AG04450 (cell line): ENCODE measurements at regions not wholly inside any gene's neighbourhood (a gene's known extent, or its start where the extent isn't known, plus 50 kb on each side); places are given as distances from the start of the nearest gene placed in this dataset.

Experiments
- CTCF ChIA-PET: fragments of 300-600, 350-600 bp; formaldehyde crosslinking; extraction: SDS; loops from one replicate; lab custom pipeline; 2022; ENCODE audit warnings: antibody characterized with exemption, inconsistent platforms; lab: Charles Lee
- POLR2A ChIA-PET: fragments of 350-600 bp; formaldehyde crosslinking; extraction: SDS; loops from one replicate; lab custom pipeline; 2021; ENCODE audit warnings: antibody characterized with exemption, inconsistent platforms; lab: Yijun Ruan, JAX
- DNase-seq: peaks from one replicate; pipeline ENCODE4 v3.0.0-alpha.2; 2011; ENCODE audit warnings: low read depth, low spot score
- H3K27ac ChIP-seq: one replicate; pipeline ENCODE4 v1.5.1; 2012; ENCODE audit warnings: low read depth, low read length, control low read depth
- H3K27me3 ChIP-seq: one replicate; pipeline ENCODE4 v1.6.0; 2012; ENCODE audit warnings: low read length; ENCODE audit not compliant: control insufficient read depth, insufficient read depth
- H3K4me3 ChIP-seq: 2 replicates; pipeline ENCODE4 v1.5.1; 2011; ENCODE audit warnings: mild to moderate bottlenecking, low read depth, low read length, control low read depth
- H3K9me3 ChIP-seq: 2 replicates; pipeline ENCODE4 v1.5.1; 2012; ENCODE audit warnings: low read length; ENCODE audit not compliant: control insufficient read depth, insufficient read depth
- TF ChIP-seq, protein P1 (sequence below): IDR thresholded peaks from 2 replicates; pipeline ENCODE4 v1.5.1; 2011; ENCODE audit warnings: low read depth, low read length, control low read depth, inconsistent platforms

DNA sequence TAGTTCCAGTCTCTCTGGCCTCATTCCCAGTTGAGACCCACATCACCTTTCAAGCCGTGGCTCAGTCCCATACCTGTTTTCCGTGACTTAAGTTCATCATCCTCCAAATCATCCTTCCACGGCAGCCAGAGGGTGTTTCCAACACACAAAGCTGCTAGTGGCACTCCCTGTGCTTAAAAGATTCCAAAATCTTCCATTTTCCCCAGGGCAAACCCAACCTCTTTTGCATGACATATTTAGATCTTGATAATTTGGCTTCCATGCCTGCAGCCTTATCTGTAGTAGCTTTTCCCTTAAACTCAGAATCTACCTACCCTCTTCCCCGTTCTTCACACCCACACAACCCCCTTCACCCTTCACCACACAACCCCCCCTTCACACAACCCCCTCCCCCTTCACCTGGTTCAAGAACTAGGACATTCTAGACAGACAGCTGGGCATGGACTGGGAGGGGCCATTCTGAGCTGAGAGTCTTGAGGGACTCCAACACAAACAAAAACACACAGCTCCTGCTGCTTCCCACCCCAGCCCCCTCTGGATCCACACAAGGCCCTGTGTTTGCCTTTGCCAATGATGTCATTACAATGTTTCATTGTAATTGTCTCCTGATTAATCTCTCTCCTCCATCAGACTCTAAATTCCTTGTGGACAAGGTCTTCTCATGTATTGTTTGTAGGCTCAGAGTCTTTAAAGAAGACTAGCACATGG, 268.2 kb downstream of the SH3GL2 start:
- Histone ChIP-seq H3K9me3 (no peaks in the 10 kb centered on the region; the same call in 1 of the 2 replicates), H3K4me3 (no peak overlapping the region), H3K27ac (no peak overlapping the region), H3K27me3 (no peaks in the 10 kb centered on the region)
- no peak for DNase-seq
- TF ChIP-seq, protein P1, sequence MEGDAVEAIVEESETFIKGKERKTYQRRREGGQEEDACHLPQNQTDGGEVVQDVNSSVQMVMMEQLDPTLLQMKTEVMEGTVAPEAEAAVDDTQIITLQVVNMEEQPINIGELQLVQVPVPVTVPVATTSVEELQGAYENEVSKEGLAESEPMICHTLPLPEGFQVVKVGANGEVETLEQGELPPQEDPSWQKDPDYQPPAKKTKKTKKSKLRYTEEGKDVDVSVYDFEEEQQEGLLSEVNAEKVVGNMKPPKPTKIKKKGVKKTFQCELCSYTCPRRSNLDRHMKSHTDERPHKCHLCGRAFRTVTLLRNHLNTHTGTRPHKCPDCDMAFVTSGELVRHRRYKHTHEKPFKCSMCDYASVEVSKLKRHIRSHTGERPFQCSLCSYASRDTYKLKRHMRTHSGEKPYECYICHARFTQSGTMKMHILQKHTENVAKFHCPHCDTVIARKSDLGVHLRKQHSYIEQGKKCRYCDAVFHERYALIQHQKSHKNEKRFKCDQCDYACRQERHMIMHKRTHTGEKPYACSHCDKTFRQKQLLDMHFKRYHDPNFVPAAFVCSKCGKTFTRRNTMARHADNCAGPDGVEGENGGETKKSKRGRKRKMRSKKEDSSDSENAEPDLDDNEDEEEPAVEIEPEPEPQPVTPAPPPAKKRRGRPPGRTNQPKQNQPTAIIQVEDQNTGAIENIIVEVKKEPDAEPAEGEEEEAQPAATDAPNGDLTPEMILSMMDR = no peak
- POLR2A ChIA-PET = no interaction called here
- CTCF ChIA-PET = no interaction called here

GRCh38 chr9:17847908-17848307, 269.0 kb downstream of the SH3GL2 start:
- POLR2A ChIA-PET = no interaction called here
- Histone ChIP-seq H3K27me3 (no peaks in the 10 kb centered on the region), H3K27ac (no peak overlapping the region), H3K9me3 (no peaks in the 10 kb centered on the region; the same call in 1 of the 2 replicates), H3K4me3 (no peak overlapping the region)
- DNase-seq = no peak
- CTCF ChIA-PET = no interaction called here
- TF ChIP-seq, protein P1 = no peak

DNA sequence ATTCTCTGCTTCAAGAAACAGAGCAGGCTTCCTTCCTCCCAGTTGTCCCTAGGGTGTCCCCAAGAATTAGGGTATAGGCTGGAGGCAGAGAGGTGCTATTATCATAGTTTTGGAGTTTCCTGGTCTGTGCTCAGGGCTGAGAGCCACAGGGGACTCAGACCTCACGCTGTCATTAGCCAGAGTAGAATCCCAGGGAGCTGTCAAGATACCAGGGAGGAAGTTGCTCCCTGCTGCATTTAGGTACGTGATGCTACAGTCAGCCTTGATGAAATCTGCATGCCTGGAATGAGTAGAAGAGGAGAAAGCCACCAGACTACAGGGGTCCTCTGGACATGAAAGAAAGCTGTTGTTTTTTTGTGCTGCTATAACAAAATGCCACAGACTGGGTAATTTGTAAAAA, 273.2 kb downstream of the SH3GL2 start:
- Histone ChIP-seq H3K4me3 (no peak overlapping the region), H3K9me3 (no peaks in the 10 kb centered on the region), H3K27me3 (no peaks in the 10 kb centered on the region), H3K27ac (no peak overlapping the region)
- ChIA-PET CTCF (no interaction called here), POLR2A (no interaction called here)
- no peak for DNase-seq
- TF ChIP-seq, protein P1 = no peak

GRCh38 chr9:17854487-17854886, 275.6 kb downstream of the SH3GL2 start:
- Histone ChIP-seq H3K27ac (no peak overlapping the region), H3K9me3 (no peaks in the 10 kb centered on the region), H3K4me3 (no peak overlapping the region), H3K27me3 (no peaks in the 10 kb centered on the region)
- CTCF ChIA-PET = no interaction called here
- no peak for DNase-seq
- TF ChIP-seq, protein P1 = no peak
- POLR2A ChIA-PET = no interaction called here

DNA sequence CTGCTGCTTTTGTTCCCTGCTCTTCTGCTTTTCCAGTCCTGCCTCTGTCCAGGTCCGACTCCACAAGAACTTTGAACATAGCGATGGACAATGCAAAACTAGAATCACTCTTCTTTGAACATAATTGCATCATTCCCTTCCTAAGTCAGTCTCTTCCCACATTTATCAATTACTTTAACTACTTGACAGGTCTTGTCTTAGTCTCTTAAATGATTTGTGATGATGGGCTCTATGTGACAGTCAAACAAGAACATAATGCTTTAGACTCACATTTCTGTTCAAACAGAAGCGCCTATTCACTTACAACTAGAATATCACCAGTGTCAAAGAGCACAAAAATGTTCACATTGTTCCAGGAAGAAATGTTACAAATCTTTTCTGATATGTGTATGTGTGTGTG, 278.1 kb downstream of the SH3GL2 start:
- Histone ChIP-seq H3K27me3 (no peaks in the 10 kb centered on the region), H3K9me3 (no peaks in the 10 kb centered on the region), H3K4me3 (no peak overlapping the region), H3K27ac (no peak overlapping the region)
- DNase-seq = no peak
- TF ChIP-seq, protein P1 = no peak
- POLR2A ChIA-PET = no interaction called here
- CTCF ChIA-PET = no interaction called here
